ENCODE measurements at regions not wholly inside any gene's neighbourhood (a gene's known extent, or its start where the extent isn't known, plus 50 kb on each side); places are given as distances from the start of the nearest gene placed in this dataset.
A peak's percentile ranks its signal among the peaks of the same experiment; 100 is the strongest.

- H3K27ac ChIP-seq (ENCODE audit: insufficient read depth in 1 of 2, low read depth in 1 of 2, low read length in 2 of 2, poor library complexity in 1 of 2, severe bottlenecking in 2 of 2), result no peak overlapping the region
- H3K4me3 ChIP-seq (ENCODE audit: control insufficient read depth in 1 of 7, extremely low read depth in 1 of 7, insufficient read depth in 4 of 7, low read depth in 2 of 7, low read length in 6 of 7), result no peak overlapping the region
- H3K27me3 ChIP-seq (replicated peaks in 2 of 5; ENCODE audit: control insufficient read depth in 4 of 5, insufficient read depth in 5 of 5, low read length in 4 of 5), result no peaks in the 10 kb centered on the region
- DNase-seq, result no peak
- 97% methylated on average over 3 of the region's 3 CpGs for WGBS (ENCODE audit: insufficient coverage)
- no peaks in the 10 kb centered on the region for H3K9me3 ChIP-seq (ENCODE audit: control extremely low read depth in 1 of 5, control insufficient read depth in 4 of 5, insufficient read depth in 2 of 5, low read depth in 1 of 5, low read length in 4 of 5)
- POLR2A ChIA-PET, result interaction anchor here (0.6 kb wide), 1 partner anchor 1118 kb away, joined by 3 read pairs; no protein-coding TSS in a partner anchor
- no peaks in the 10 kb centered on the region for H3K36me3 ChIP-seq (ENCODE audit: control insufficient read depth in 4 of 4, insufficient read depth in 4 of 4, low read length in 3 of 4)
- CTCF ChIA-PET, result no interaction called here
- H3K4me1 ChIP-seq (ENCODE audit: control extremely low read depth in 1 of 4, control insufficient read depth in 4 of 4, insufficient read depth in 4 of 4, low read length in 3 of 4), result peaks cover 0 to 3% (median 0%) of the 10 kb centered on the region in 4 experiments
Observed at GRCh38 chr2:129883121-129883520, 96.3 kb upstream of the RAB6C start.

DNA sequence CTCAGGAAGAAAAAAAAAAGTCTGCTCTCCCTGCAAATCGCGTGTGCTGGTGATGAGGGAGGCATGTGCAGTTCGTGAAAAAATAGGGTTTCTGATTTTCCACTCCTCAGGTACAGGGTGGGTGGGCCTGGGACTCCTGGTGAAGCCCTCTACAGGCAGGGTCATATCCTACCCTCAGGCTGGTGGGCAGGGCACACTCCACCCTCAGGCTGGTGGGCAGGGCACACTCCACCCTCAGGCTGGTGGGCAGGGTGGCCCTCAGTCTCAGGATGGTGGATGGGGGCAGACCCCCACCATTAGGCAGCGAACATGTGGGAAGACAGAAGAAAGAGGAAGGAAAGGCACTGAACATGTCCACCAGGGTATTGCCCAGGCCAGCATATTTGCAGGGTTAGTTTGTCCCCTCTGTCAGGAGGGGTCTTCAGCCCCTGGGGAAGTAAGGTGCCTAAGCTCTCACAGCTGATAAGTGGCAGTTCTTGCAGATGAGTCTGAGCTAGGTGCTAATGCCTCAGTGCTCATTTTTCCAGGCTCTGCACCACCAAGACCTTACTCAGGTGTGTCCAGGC lies 95.2 kb upstream of the RAB6C start:
- DNase-seq, result no peak
- Histone ChIP-seq H3K4me1 (ENCODE audit: control extremely low read depth in 1 of 4, control insufficient read depth in 4 of 4, insufficient read depth in 4 of 4, low read length in 3 of 4) (no peaks in the 10 kb centered on the region), H3K36me3 (ENCODE audit: control insufficient read depth in 4 of 4, insufficient read depth in 4 of 4, low read length in 3 of 4) (no peaks in the 10 kb centered on the region), H3K27ac (ENCODE audit: insufficient read depth in 1 of 2, low read depth in 1 of 2, low read length in 2 of 2, poor library complexity in 1 of 2, severe bottlenecking in 2 of 2) (no peak overlapping the region), H3K4me3 (ENCODE audit: control insufficient read depth in 1 of 7, extremely low read depth in 1 of 7, insufficient read depth in 4 of 7, low read depth in 2 of 7, low read length in 6 of 7) (no peak overlapping the region), H3K27me3 (replicated peaks in 2 of 5; ENCODE audit: control insufficient read depth in 4 of 5, insufficient read depth in 5 of 5, low read length in 4 of 5) (peaks cover 0 to 2% (median 0%) of the 10 kb centered on the region in 5 experiments), H3K9me3 (ENCODE audit: control extremely low read depth in 1 of 5, control insufficient read depth in 4 of 5, insufficient read depth in 2 of 5, low read depth in 1 of 5, low read length in 4 of 5) (no peaks in the 10 kb centered on the region)
- POLR2A ChIA-PET, result no interaction called here
- 78% methylated on average over 1 of the region's 4 CpGs for WGBS (ENCODE audit: insufficient coverage)
- CTCF ChIA-PET, result no interaction called here

GRCh38 chr2:129885735-129886134 lies 93.7 kb upstream of the RAB6C start:
- Histone ChIP-seq H3K36me3 (ENCODE audit: control insufficient read depth in 4 of 4, insufficient read depth in 4 of 4, low read length in 3 of 4) (no peaks in the 10 kb centered on the region), H3K4me1 (ENCODE audit: control extremely low read depth in 1 of 4, control insufficient read depth in 4 of 4, insufficient read depth in 4 of 4, low read length in 3 of 4) (no peaks in the 10 kb centered on the region), H3K27ac (ENCODE audit: insufficient read depth in 1 of 2, low read depth in 1 of 2, low read length in 2 of 2, poor library complexity in 1 of 2, severe bottlenecking in 2 of 2) (no peak overlapping the region), H3K27me3 (replicated peaks in 2 of 5; ENCODE audit: control insufficient read depth in 4 of 5, insufficient read depth in 5 of 5, low read length in 4 of 5) (peaks cover 0 to 6% (median 0%) of the 10 kb centered on the region in 5 experiments), H3K4me3 (ENCODE audit: control insufficient read depth in 1 of 7, extremely low read depth in 1 of 7, insufficient read depth in 4 of 7, low read depth in 2 of 7, low read length in 6 of 7) (no peak overlapping the region), H3K9me3 (ENCODE audit: control extremely low read depth in 1 of 5, control insufficient read depth in 4 of 5, insufficient read depth in 2 of 5, low read depth in 1 of 5, low read length in 4 of 5) (no peaks in the 10 kb centered on the region)
- CTCF ChIA-PET, result interaction anchor here (1.0 to 1.1 kb wide), 2 partner anchors 14 to 15 kb away, joined by 3 read pairs; no protein-coding TSS in a partner anchor
- POLR2A ChIA-PET, result no interaction called here
- peak; percentile 37 to 58 (median 56) for DNase-seq
- 42% methylated on average over 2 of the region's 5 CpGs for WGBS (ENCODE audit: insufficient coverage)

- H3K4me1 ChIP-seq (ENCODE audit: control extremely low read depth in 1 of 4, control insufficient read depth in 4 of 4, insufficient read depth in 4 of 4, low read length in 3 of 4), result no peaks in the 10 kb centered on the region
- H3K4me3 ChIP-seq (ENCODE audit: control insufficient read depth in 1 of 7, extremely low read depth in 1 of 7, insufficient read depth in 4 of 7, low read depth in 2 of 7, low read length in 6 of 7), result no peak overlapping the region
- WGBS (ENCODE audit: insufficient coverage), result 89% methylated on average over 1 of the region's 3 CpGs
- H3K36me3 ChIP-seq (ENCODE audit: control insufficient read depth in 4 of 4, insufficient read depth in 4 of 4, low read length in 3 of 4), result no peaks in the 10 kb centered on the region
- H3K9me3 ChIP-seq (ENCODE audit: control extremely low read depth in 1 of 5, control insufficient read depth in 4 of 5, insufficient read depth in 2 of 5, low read depth in 1 of 5, low read length in 4 of 5), result no peaks in the 10 kb centered on the region
- H3K27me3 ChIP-seq (replicated peaks in 2 of 5; ENCODE audit: control insufficient read depth in 4 of 5, insufficient read depth in 5 of 5, low read length in 4 of 5), result peaks cover 0 to 6% (median 0%) of the 10 kb centered on the region in 5 experiments
- ChIA-PET CTCF (no interaction called here), POLR2A (no interaction called here)
- H3K27ac ChIP-seq (ENCODE audit: insufficient read depth in 1 of 2, low read depth in 1 of 2, low read length in 2 of 2, poor library complexity in 1 of 2, severe bottlenecking in 2 of 2), result no peak overlapping the region
- DNase-seq, result no peak
Observed at GRCh38 chr2:129887688-129888266, 91.7 kb upstream of the RAB6C start.

- Histone ChIP-seq H3K4me1 (ENCODE audit: control extremely low read depth in 1 of 4, control insufficient read depth in 4 of 4, insufficient read depth in 4 of 4, low read length in 3 of 4) (no peaks in the 10 kb centered on the region), H3K27me3 (replicated peaks in 2 of 5; ENCODE audit: control insufficient read depth in 4 of 5, insufficient read depth in 5 of 5, low read length in 4 of 5) (peaks cover 0 to 6% (median 0%) of the 10 kb centered on the region in 5 experiments), H3K36me3 (ENCODE audit: control insufficient read depth in 4 of 4, insufficient read depth in 4 of 4, low read length in 3 of 4) (no peaks in the 10 kb centered on the region), H3K9me3 (ENCODE audit: control extremely low read depth in 1 of 5, control insufficient read depth in 4 of 5, insufficient read depth in 2 of 5, low read depth in 1 of 5, low read length in 4 of 5) (no peaks in the 10 kb centered on the region), H3K27ac (ENCODE audit: insufficient read depth in 1 of 2, low read depth in 1 of 2, low read length in 2 of 2, poor library complexity in 1 of 2, severe bottlenecking in 2 of 2) (no peak overlapping the region), H3K4me3 (ENCODE audit: control insufficient read depth in 1 of 7, extremely low read depth in 1 of 7, insufficient read depth in 4 of 7, low read depth in 2 of 7, low read length in 6 of 7) (no peak overlapping the region)
- 95% methylated on average over 3 of the region's 4 CpGs for WGBS (ENCODE audit: insufficient coverage)
- POLR2A ChIA-PET, result no interaction called here
- DNase-seq, result no peak
- CTCF ChIA-PET, result no interaction called here
Observed at GRCh38 chr2:129888461-129888860, 91.0 kb upstream of the RAB6C start.

- POLR2A ChIA-PET, result no interaction called here
Observed at GRCh38 chr2:129888896-129889295, 90.6 kb upstream of the RAB6C start.

More at GRCh38 chr2:129888896-129889295, 90.6 kb upstream of the RAB6C start:
- H3K9me3 ChIP-seq (ENCODE audit: control extremely low read depth in 1 of 5, control insufficient read depth in 4 of 5, insufficient read depth in 2 of 5, low read depth in 1 of 5, low read length in 4 of 5), result no peaks in the 10 kb centered on the region
- CTCF ChIA-PET, result no interaction called here
- WGBS (ENCODE audit: insufficient coverage), result 83% methylated on average over 2 of the region's 2 CpGs
- DNase-seq, result no peak
- H3K27me3 ChIP-seq (replicated peaks in 2 of 5; ENCODE audit: control insufficient read depth in 4 of 5, insufficient read depth in 5 of 5, low read length in 4 of 5), result peaks cover 0 to 6% (median 0%) of the 10 kb centered on the region in 5 experiments
- no peaks in the 10 kb centered on the region for H3K36me3 ChIP-seq (ENCODE audit: control insufficient read depth in 4 of 4, insufficient read depth in 4 of 4, low read length in 3 of 4)
- H3K4me3 ChIP-seq (ENCODE audit: control insufficient read depth in 1 of 7, extremely low read depth in 1 of 7, insufficient read depth in 4 of 7, low read depth in 2 of 7, low read length in 6 of 7), result no peak overlapping the region
- no peaks in the 10 kb centered on the region for H3K4me1 ChIP-seq (ENCODE audit: control extremely low read depth in 1 of 4, control insufficient read depth in 4 of 4, insufficient read depth in 4 of 4, low read length in 3 of 4)
- no peak overlapping the region for H3K27ac ChIP-seq (ENCODE audit: insufficient read depth in 1 of 2, low read depth in 1 of 2, low read length in 2 of 2, poor library complexity in 1 of 2, severe bottlenecking in 2 of 2)
